ENCODE measurements at regions not wholly inside any gene's neighbourhood (a gene's known extent, or its start where the extent isn't known, plus 50 kb on each side); places are given as distances from the start of the nearest gene placed in this dataset.

- TF ChIP-seq CTCF (IDR thresholded peaks at IDR 0.05), result no peak
- TF ChIP-seq POLR2AphosphoS5 (IDR thresholded peaks at IDR 0.05), result no peak
Observed at GRCh38 chr13:21942061-21942460, 271.2 kb downstream of the FGF9 start.
